GM18861 (cell line): ENCODE measurements at regions not wholly inside any gene's neighbourhood (a gene's known extent, or its start where the extent isn't known, plus 50 kb on each side); places are given as distances from the start of the nearest gene placed in this dataset.

Source experiments
- ATAC-seq: cut with Tn5 transposase; IDR thresholded peaks from one replicate; pipeline ENCODE4 v1.9.1; 2021; ENCODE audit not compliant: unreplicated experiment

- ATAC-seq: no peak
Observed at GRCh38 chr4:13316354-13316753, 167.8 kb downstream of the RAB28 start.

- no peak for ATAC-seq
Observed at GRCh38 chr4:13313856-13314255, 170.3 kb downstream of the RAB28 start.

GRCh38 chr4:13312264-13312663 is 171.9 kb downstream of the RAB28 start:
- ATAC-seq: no peak

- ATAC-seq: no peak
Observed at GRCh38 chr4:13309751-13310150, 174.4 kb downstream of the RAB28 start.

- ATAC-seq: no peak
Observed at GRCh38 chr4:13306356-13306755, 177.8 kb downstream of the RAB28 start.

GRCh38 chr4:13302876-13303275 is 181.3 kb downstream of the RAB28 start:
- ATAC-seq: no peak

- no peak for ATAC-seq
Observed at GRCh38 chr4:13299343-13299742, 184.8 kb downstream of the RAB28 start.

GRCh38 chr4:13298655-13299054 is 185.5 kb downstream of the RAB28 start:
- no peak for ATAC-seq

GRCh38 chr4:13296986-13297385 is 187.2 kb downstream of the RAB28 start:
- no peak for ATAC-seq

- ATAC-seq: no peak
Observed at GRCh38 chr4:13294961-13295605, 189.1 kb downstream of the RAB28 start.

- no peak for ATAC-seq
Observed at GRCh38 chr4:13292372-13292771, 191.8 kb downstream of the RAB28 start.

- no peak for ATAC-seq
Observed at GRCh38 chr4:13289391-13289790, 194.7 kb downstream of the RAB28 start.

- ATAC-seq: no peak
Observed at GRCh38 chr4:13285336-13285735, 198.8 kb downstream of the RAB28 start.

- ATAC-seq: no peak
Observed at GRCh38 chr4:13284932-13285331, 199.2 kb downstream of the RAB28 start.

GRCh38 chr4:13276357-13276756 is 207.8 kb downstream of the RAB28 start:
- no peak for ATAC-seq

- no peak for ATAC-seq
Observed at GRCh38 chr4:13268703-13269102, 215.4 kb downstream of the RAB28 start.

GRCh38 chr4:13268165-13268564 is 216.0 kb downstream of the RAB28 start:
- ATAC-seq: no peak

GRCh38 chr4:13267091-13267490 is 217.0 kb downstream of the RAB28 start:
- ATAC-seq: no peak

GRCh38 chr4:13266687-13267086 is 217.5 kb downstream of the RAB28 start:
- no peak for ATAC-seq

- ATAC-seq: no peak
Observed at GRCh38 chr4:13263967-13264525, 220.1 kb downstream of the RAB28 start.

- ATAC-seq: no peak
Observed at GRCh38 chr4:13262816-13263215, 221.3 kb downstream of the RAB28 start.

GRCh38 chr4:13261486-13262257 is 222.5 kb downstream of the RAB28 start:
- ATAC-seq: no peak
